Natural killer cell (primary cell): ENCODE measurements at regions not wholly inside any gene's neighbourhood (a gene's known extent, or its start where the extent isn't known, plus 50 kb on each side); places are given as distances from the start of the nearest gene placed in this dataset.
A peak's percentile ranks its signal among the peaks of the same experiment; 100 is the strongest.

Source experiments
- ATAC-seq, 3 donors: fragments of 150-1000 bp in 2 of 3; fragments of 200-7000 bp in 1 of 3; cut with Tn5 transposase; 1 replicate in 1 of 3; 2 replicates in 2 of 3; pipeline ENCODE4 v1.10.0; 2021; ENCODE audit warnings: mild to moderate bottlenecking in 2 of 3, moderate library complexity in 2 of 3
- DNase-seq, 2 donors: peaks; one replicate each; pipeline versions ENCODE4 v3.0.0 to v3.0.0-alpha.2; 2013 to 2021; ENCODE audit warnings: mixed read lengths in 1 of 2
- H3K27ac ChIP-seq: one replicate; pipeline ENCODE4 v1.5.1; 2013; ENCODE audit warnings: mild to moderate bottlenecking, low read length
- H3K27me3 ChIP-seq: one replicate; pipeline ENCODE4 v1.6.1; 2013; ENCODE audit warnings: low read length; ENCODE audit not compliant: control insufficient read depth, insufficient read depth
- H3K36me3 ChIP-seq: one replicate; pipeline ENCODE4 v1.6.1; 2013; ENCODE audit warnings: low read length; ENCODE audit not compliant: control insufficient read depth, insufficient read depth
- H3K4me1 ChIP-seq: one replicate; pipeline ENCODE4 v1.6.1; 2013; ENCODE audit warnings: low read length; ENCODE audit not compliant: control insufficient read depth, insufficient read depth
- H3K4me3 ChIP-seq: one replicate; pipeline ENCODE4 v1.5.1; 2013; ENCODE audit warnings: low read length
- H3K9me3 ChIP-seq: one replicate; pipeline ENCODE4 v1.6.1; 2013; ENCODE audit warnings: low read length; ENCODE audit not compliant: control insufficient read depth, insufficient read depth
- H3K27ac Mint-ChIP-seq, 2 donors: one replicate each; pipeline ENCODE4 v1.8.0; 2022; ENCODE audit warnings: mild to moderate bottlenecking in 2 of 2, mixed read lengths in 2 of 2, moderate library complexity in 1 of 2
- H3K27me3 Mint-ChIP-seq, 2 donors: one replicate each; pipeline ENCODE4 v1.8.0; 2022; ENCODE audit warnings: low read depth in 2 of 2, mixed read lengths in 2 of 2
- H3K36me3 Mint-ChIP-seq: one replicate; pipeline ENCODE4 v1.8.0; 2022; ENCODE audit warnings: mixed read lengths
- H3K4me1 Mint-ChIP-seq, 2 donors: one replicate each; pipeline ENCODE4 v1.8.0; 2022; ENCODE audit warnings: mixed read lengths in 2 of 2
- H3K4me3 Mint-ChIP-seq: one replicate; pipeline ENCODE4 v1.8.0; 2022; ENCODE audit warnings: mild to moderate bottlenecking, moderate library complexity, mixed read lengths
- H3K9me3 Mint-ChIP-seq, 2 donors: one replicate each; pipeline ENCODE4 v1.8.0; 2022; ENCODE audit warnings: mixed read lengths in 2 of 2
- CTCF ChIP-seq: fragments of 200-600 bp; IDR thresholded peaks from one replicate; pipeline ENCODE4 v1.8.0; 2022; ENCODE audit warnings: antibody characterized with exemption
- WGBS: methylation state at CpG from one replicate; pipeline ENCODE4 v1.1.7; 2013; ENCODE audit warnings: missing lambda C conversion rate; ENCODE audit not compliant: insufficient coverage; 5-methylcytosine and 5-hydroxymethylcytosine counted together
- intact Hi-C: fragments of 100-400 bp; cut with micrococcal nuclease; formaldehyde crosslinking; loops from one replicate; pipeline ENCODE4 v1.14.2; 2022

GRCh38 chr5:79864364-79864763 lies 126.7 kb downstream of the MTX3 start:
- H3K36me3 ChIP-seq, result no peaks in the 10 kb centered on the region
- no peak for DNase-seq
- Mint-ChIP-seq H3K4me1 (no peaks in the 10 kb centered on the region), H3K27me3 (peaks cover 18 to 72% of the 10 kb centered on the region in 2 donors), H3K4me3 (no peak overlapping the region), H3K36me3 (no peaks in the 10 kb centered on the region), H3K27ac (no peak overlapping the region), H3K9me3 (no peaks in the 10 kb centered on the region)
- H3K27me3 ChIP-seq, result no peaks in the 10 kb centered on the region
- 79% methylated on average over 3 of the region's 4 CpGs for WGBS
- intact Hi-C loops, result no loop called here
- ATAC-seq, result no peak
- no peaks in the 10 kb centered on the region for H3K9me3 ChIP-seq
- no peak overlapping the region for H3K27ac ChIP-seq
- H3K4me3 ChIP-seq, result no peak overlapping the region
- no peaks in the 10 kb centered on the region for H3K4me1 ChIP-seq
- no peak for TF ChIP-seq CTCF

- no peaks in the 10 kb centered on the region for H3K9me3 Mint-ChIP-seq
- Histone ChIP-seq H3K27me3 (no peaks in the 10 kb centered on the region), H3K36me3 (no peaks in the 10 kb centered on the region), H3K9me3 (no peaks in the 10 kb centered on the region), H3K4me3 (no peak overlapping the region), H3K4me1 (no peaks in the 10 kb centered on the region), H3K27ac (no peak overlapping the region)
- no peaks in the 10 kb centered on the region for H3K4me1 Mint-ChIP-seq
- 76% methylated on average over 5 of the region's 5 CpGs for WGBS
- no peak for TF ChIP-seq CTCF
- DNase-seq, result no peak
- ATAC-seq, result no peak
- peaks cover 12 to 35% of the 10 kb centered on the region in 2 donors for H3K27me3 Mint-ChIP-seq
- no peak overlapping the region for H3K27ac Mint-ChIP-seq
- intact Hi-C loops, result loop anchor here (2.0 kb wide), 1 partner anchor 727 kb away; no protein-coding TSS in a partner anchor
- no peak overlapping the region for H3K4me3 Mint-ChIP-seq
- no peaks in the 10 kb centered on the region for H3K36me3 Mint-ChIP-seq
These were observed 131.5 kb downstream of the MTX3 start for GRCh38 chr5:79859588-79859987.

GRCh38 chr5:79858410-79858723 lies 132.7 kb downstream of the MTX3 start:
- TF ChIP-seq CTCF, result peak; percentile 41
- H3K9me3 Mint-ChIP-seq, result no peaks in the 10 kb centered on the region
- 92% methylated on average over 2 of the region's 2 CpGs for WGBS
- no peak for ATAC-seq
- H3K27ac ChIP-seq, result no peak overlapping the region
- no peaks in the 10 kb centered on the region for H3K4me1 Mint-ChIP-seq
- H3K36me3 Mint-ChIP-seq, result no peaks in the 10 kb centered on the region
- H3K27me3 ChIP-seq, result no peaks in the 10 kb centered on the region
- H3K27me3 Mint-ChIP-seq, result peaks cover 16 to 26% of the 10 kb centered on the region in 2 donors
- DNase-seq, result no peak
- no peaks in the 10 kb centered on the region for H3K4me1 ChIP-seq
- H3K36me3 ChIP-seq, result no peaks in the 10 kb centered on the region
- no peak overlapping the region for H3K4me3 Mint-ChIP-seq
- intact Hi-C loops, result loop anchor here (2.0 kb wide), 1 partner anchor 726 kb away; no protein-coding TSS in a partner anchor
- H3K9me3 ChIP-seq, result no peaks in the 10 kb centered on the region
- H3K4me3 ChIP-seq, result no peak overlapping the region
- H3K27ac Mint-ChIP-seq, result no peak overlapping the region

GRCh38 chr5:79857714-79858409 lies 133.2 kb downstream of the MTX3 start:
- ATAC-seq (peak; percentile 70 to 84 (median 71)), DNase-seq (peak; percentile 76 to 87)
- no peaks in the 10 kb centered on the region for H3K36me3 Mint-ChIP-seq
- peaks cover 16 to 23% of the 10 kb centered on the region in 2 donors for H3K27me3 Mint-ChIP-seq
- no peak overlapping the region for H3K27ac Mint-ChIP-seq
- 58% methylated on average over 9 of the region's 9 CpGs for WGBS
- Histone ChIP-seq H3K27ac (no peak overlapping the region), H3K4me1 (no peaks in the 10 kb centered on the region), H3K9me3 (no peaks in the 10 kb centered on the region), H3K36me3 (no peaks in the 10 kb centered on the region), H3K27me3 (no peaks in the 10 kb centered on the region), H3K4me3 (no peak overlapping the region)
- intact Hi-C loops, result loop anchor here (2.0 kb wide), 1 partner anchor 725 kb away; no protein-coding TSS in a partner anchor
- H3K4me1 Mint-ChIP-seq, result no peaks in the 10 kb centered on the region
- no peak overlapping the region for H3K4me3 Mint-ChIP-seq
- H3K9me3 Mint-ChIP-seq, result no peaks in the 10 kb centered on the region
- TF ChIP-seq CTCF, result peak; percentile 93
